ENCODE measurements at regions not wholly inside any gene's neighbourhood (a gene's known extent, or its start where the extent isn't known, plus 50 kb on each side); places are given as distances from the start of the nearest gene placed in this dataset.

GRCh38 chr6:41455410-41455809 is 90.8 kb upstream of the FOXP4 start:
- no peak overlapping the region for H3K4me3 ChIP-seq (ENCODE audit: low read depth, low read length)
- H3K4me1 ChIP-seq (ENCODE audit: control insufficient read depth, insufficient read depth, low read length), result peaks cover 32% of the 10 kb centered on the region
- no peak for DNase-seq (ENCODE audit: low read depth in 4 of 6, low spot score in 6 of 6)
- no peaks in the 10 kb centered on the region for H3K9me3 ChIP-seq (ENCODE audit: control insufficient read depth, insufficient read depth, low read length)
- no peak overlapping the region for H3K27ac ChIP-seq (ENCODE audit: low read depth, low read length)
- WGBS (ENCODE audit: insufficient coverage), result 100% methylated on average over 2 of the region's 2 CpGs
- peaks cover 3% of the 10 kb centered on the region for H3K27me3 ChIP-seq (ENCODE audit: control insufficient read depth, insufficient read depth, low read length)
- H3K36me3 ChIP-seq (ENCODE audit: control insufficient read depth, insufficient read depth, low read length), result no peaks in the 10 kb centered on the region

DNA sequence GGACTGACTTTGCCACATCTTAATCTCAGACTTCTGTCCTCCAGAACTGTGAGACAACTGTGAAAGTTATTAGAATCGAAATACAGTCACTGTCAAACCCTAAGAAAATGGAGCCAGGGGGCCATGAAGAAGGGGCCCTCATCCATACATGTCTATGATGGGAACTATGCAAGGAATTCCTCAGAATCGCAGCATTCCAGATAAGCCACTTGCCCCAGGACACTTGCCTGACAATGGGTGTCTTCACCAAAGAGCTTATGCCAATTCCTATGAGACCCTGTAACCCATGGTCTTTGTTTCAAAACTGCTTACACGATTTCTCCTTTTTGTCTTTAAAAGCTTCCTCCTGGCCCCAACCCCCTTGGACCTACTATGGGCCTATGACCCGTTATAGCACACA is 90.4 kb upstream of the FOXP4 start:
- H3K9me3 ChIP-seq (ENCODE audit: control insufficient read depth, insufficient read depth, low read length), result no peaks in the 10 kb centered on the region
- 69% methylated on average over 3 of the region's 4 CpGs for WGBS (ENCODE audit: insufficient coverage)
- H3K27ac ChIP-seq (ENCODE audit: low read depth, low read length), result no peak overlapping the region
- DNase-seq (ENCODE audit: low read depth in 4 of 6, low spot score in 6 of 6), result no peak
- H3K4me1 ChIP-seq (ENCODE audit: control insufficient read depth, insufficient read depth, low read length), result peaks cover 32% of the 10 kb centered on the region
- H3K27me3 ChIP-seq (ENCODE audit: control insufficient read depth, insufficient read depth, low read length), result peaks cover 3% of the 10 kb centered on the region
- no peaks in the 10 kb centered on the region for H3K36me3 ChIP-seq (ENCODE audit: control insufficient read depth, insufficient read depth, low read length)
- H3K4me3 ChIP-seq (ENCODE audit: low read depth, low read length), result no peak overlapping the region

DNA sequence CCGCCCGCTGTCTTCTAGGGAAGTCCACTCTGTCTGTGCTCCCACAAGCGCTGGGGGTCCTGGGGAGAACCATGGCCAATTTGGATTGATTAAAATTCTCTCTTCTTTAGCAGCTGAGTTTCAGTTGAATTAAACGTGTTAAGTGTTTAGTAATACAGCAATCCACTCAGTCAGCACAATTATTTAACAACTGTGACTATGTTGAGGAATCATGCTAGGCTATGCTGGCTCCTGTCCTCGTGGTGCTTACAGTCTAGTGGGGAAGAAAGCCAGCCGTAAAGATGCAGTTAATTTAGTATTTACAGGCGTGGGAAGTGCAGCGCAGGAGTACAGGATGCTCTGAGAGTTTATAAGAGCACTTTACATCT is 88.9 kb upstream of the FOXP4 start:
- 73% methylated on average over 2 of the region's 8 CpGs for WGBS (ENCODE audit: insufficient coverage)
- Histone ChIP-seq H3K4me1 (ENCODE audit: control insufficient read depth, insufficient read depth, low read length) (peaks cover 18% of the 10 kb centered on the region), H3K4me3 (ENCODE audit: low read depth, low read length) (no peak overlapping the region), H3K36me3 (ENCODE audit: control insufficient read depth, insufficient read depth, low read length) (no peaks in the 10 kb centered on the region), H3K27me3 (ENCODE audit: control insufficient read depth, insufficient read depth, low read length) (peaks cover 10% of the 10 kb centered on the region), H3K27ac (ENCODE audit: low read depth, low read length) (no peak overlapping the region), H3K9me3 (ENCODE audit: control insufficient read depth, insufficient read depth, low read length) (no peaks in the 10 kb centered on the region)
- no peak for DNase-seq (ENCODE audit: low read depth in 4 of 6, low spot score in 6 of 6)

DNA sequence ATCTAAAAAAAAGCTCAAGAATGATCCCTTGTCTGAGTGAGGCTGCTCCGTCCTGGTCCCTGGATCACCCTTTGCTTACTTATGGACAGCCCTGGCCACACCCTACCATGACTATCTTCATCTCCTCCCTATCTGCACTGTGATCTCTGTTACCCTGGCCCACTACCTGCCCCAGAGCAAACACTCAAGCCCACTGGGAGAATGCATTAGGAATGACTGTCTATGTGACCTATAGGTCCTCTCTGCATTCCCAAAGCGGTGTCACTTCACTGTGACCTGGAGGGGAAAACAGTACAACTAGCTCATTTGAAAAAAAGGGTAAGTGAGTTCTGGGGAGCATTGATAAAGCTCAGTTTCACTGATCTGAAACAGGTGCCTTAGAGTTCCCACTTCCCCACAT is 86.4 kb upstream of the FOXP4 start:
- WGBS (ENCODE audit: insufficient coverage), result 100% methylated on average over 1 of the region's 2 CpGs
- no peak overlapping the region for H3K27ac ChIP-seq (ENCODE audit: low read depth, low read length)
- peaks cover 13% of the 10 kb centered on the region for H3K4me1 ChIP-seq (ENCODE audit: control insufficient read depth, insufficient read depth, low read length)
- H3K36me3 ChIP-seq (ENCODE audit: control insufficient read depth, insufficient read depth, low read length), result no peaks in the 10 kb centered on the region
- DNase-seq (ENCODE audit: low read depth in 4 of 6, low spot score in 6 of 6), result no peak
- H3K27me3 ChIP-seq (ENCODE audit: control insufficient read depth, insufficient read depth, low read length), result peaks cover 14% of the 10 kb centered on the region
- no peak overlapping the region for H3K4me3 ChIP-seq (ENCODE audit: low read depth, low read length)
- H3K9me3 ChIP-seq (ENCODE audit: control insufficient read depth, insufficient read depth, low read length), result no peaks in the 10 kb centered on the region

DNA sequence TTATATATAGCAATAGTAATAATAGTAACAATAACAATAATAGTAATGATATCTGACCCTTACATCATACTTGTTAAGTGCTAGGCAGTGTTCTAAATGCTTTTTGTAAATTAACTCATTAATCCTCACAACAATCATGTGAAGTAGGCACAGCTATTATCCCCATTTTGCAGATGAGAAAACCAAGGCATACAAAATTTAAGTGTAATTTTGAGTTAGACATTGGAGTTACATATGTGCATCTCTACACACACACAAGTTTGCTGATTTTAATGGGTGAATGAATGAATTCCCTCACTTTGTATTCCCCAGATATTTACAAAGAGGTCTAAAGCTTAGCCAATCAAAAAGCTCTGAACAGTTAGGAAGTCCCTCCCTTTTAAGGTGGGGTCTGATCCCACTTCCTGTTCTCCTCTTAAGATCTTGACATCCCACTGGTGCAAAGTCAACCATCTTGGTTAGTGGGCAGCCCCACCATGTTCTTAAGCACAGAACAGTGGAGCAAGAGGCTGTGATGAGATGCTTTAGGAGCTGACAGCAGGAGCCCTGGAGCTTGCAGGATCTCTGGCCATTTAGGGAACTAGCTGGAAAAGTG is 85.3 kb upstream of the FOXP4 start:
- Histone ChIP-seq H3K36me3 (ENCODE audit: control insufficient read depth, insufficient read depth, low read length) (no peaks in the 10 kb centered on the region), H3K4me1 (ENCODE audit: control insufficient read depth, insufficient read depth, low read length) (peaks cover 13% of the 10 kb centered on the region), H3K27ac (ENCODE audit: low read depth, low read length) (no peak overlapping the region), H3K27me3 (ENCODE audit: control insufficient read depth, insufficient read depth, low read length) (peaks cover 18% of the 10 kb centered on the region), H3K9me3 (ENCODE audit: control insufficient read depth, insufficient read depth, low read length) (no peaks in the 10 kb centered on the region), H3K4me3 (ENCODE audit: low read depth, low read length) (no peak overlapping the region)
- DNase-seq (ENCODE audit: low read depth in 4 of 6, low spot score in 6 of 6), result no peak

- no peak overlapping the region for H3K27ac ChIP-seq (ENCODE audit: low read depth, low read length)
- DNase-seq (ENCODE audit: low read depth in 4 of 6, low spot score in 6 of 6), result no peak
Measured at GRCh38 chr6:41462033-41462432, 84.1 kb upstream of the FOXP4 start.

DNA sequence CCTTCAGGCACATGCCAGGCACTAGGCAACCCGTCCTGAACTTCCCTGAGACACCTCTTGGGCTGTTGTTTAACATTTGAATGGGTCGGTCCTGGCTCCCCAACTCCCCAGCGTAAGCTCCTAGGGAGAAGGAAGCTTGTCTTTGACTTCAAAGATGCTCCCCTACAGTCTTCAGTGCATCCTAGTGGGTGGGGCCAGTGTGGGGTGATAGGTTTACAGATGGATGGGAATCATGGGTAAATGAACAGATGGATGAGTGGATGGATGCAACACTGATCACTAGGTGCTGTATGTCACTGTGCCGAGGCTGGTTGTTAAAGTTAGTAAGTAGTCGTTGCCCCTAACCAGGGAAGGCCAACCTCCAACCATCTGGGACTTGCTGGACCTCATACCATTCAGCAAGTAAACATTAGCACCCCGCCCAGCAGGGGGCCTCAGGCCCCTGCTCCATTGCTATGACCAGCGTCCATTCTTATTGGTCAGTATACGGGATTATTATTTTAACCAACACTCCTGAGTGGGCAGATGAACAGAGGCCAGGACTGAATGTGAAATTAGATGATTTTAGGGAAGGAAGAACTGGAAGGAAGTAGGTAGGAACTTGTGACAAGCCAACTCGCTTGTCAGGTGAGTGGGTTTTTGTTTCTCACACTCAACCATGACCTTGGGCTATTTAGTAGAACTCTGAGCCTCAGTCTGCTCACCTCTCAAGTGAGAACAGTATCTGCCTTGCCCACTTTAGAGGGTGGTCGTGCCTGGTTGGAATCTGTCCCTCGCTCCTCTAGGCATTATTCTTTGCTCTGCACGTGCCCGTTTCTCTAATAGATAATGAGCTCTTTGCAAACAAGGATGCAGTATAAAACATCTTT is 82.9 kb upstream of the FOXP4 start:
- no peaks in the 10 kb centered on the region for H3K9me3 ChIP-seq (ENCODE audit: control insufficient read depth, insufficient read depth, low read length)
- H3K27ac ChIP-seq (ENCODE audit: low read depth, low read length), result no peak overlapping the region
- 51% methylated on average over 8 of the region's 13 CpGs for WGBS (ENCODE audit: insufficient coverage)
- DNase-seq (ENCODE audit: low read depth in 4 of 6, low spot score in 6 of 6), result no peak
- H3K4me3 ChIP-seq (ENCODE audit: low read depth, low read length), result no peak overlapping the region
- H3K36me3 ChIP-seq (ENCODE audit: control insufficient read depth, insufficient read depth, low read length), result no peaks in the 10 kb centered on the region
- H3K27me3 ChIP-seq (ENCODE audit: control insufficient read depth, insufficient read depth, low read length), result peaks cover 23% of the 10 kb centered on the region
- H3K4me1 ChIP-seq (ENCODE audit: control insufficient read depth, insufficient read depth, low read length), result peaks cover 9% of the 10 kb centered on the region

More at GRCh38 chr6:41462033-41462432, 84.1 kb upstream of the FOXP4 start:
- Histone ChIP-seq H3K36me3 (ENCODE audit: control insufficient read depth, insufficient read depth, low read length) (no peaks in the 10 kb centered on the region), H3K27me3 (ENCODE audit: control insufficient read depth, insufficient read depth, low read length) (peaks cover 19% of the 10 kb centered on the region), H3K4me3 (ENCODE audit: low read depth, low read length) (no peak overlapping the region), H3K4me1 (ENCODE audit: control insufficient read depth, insufficient read depth, low read length) (peaks cover 5% of the 10 kb centered on the region), H3K9me3 (ENCODE audit: control insufficient read depth, insufficient read depth, low read length) (no peaks in the 10 kb centered on the region)
- WGBS (ENCODE audit: insufficient coverage), result 84% methylated on average over 4 of the region's 4 CpGs

- peaks cover 13% of the 10 kb centered on the region for H3K4me1 ChIP-seq (ENCODE audit: control insufficient read depth, insufficient read depth, low read length)
- no peaks in the 10 kb centered on the region for H3K9me3 ChIP-seq (ENCODE audit: control insufficient read depth, insufficient read depth, low read length)
- H3K27ac ChIP-seq (ENCODE audit: low read depth, low read length), result no peak overlapping the region
- no peaks in the 10 kb centered on the region for H3K36me3 ChIP-seq (ENCODE audit: control insufficient read depth, insufficient read depth, low read length)
- no peak for DNase-seq (ENCODE audit: low read depth in 4 of 6, low spot score in 6 of 6)
- H3K4me3 ChIP-seq (ENCODE audit: low read depth, low read length), result no peak overlapping the region
- H3K27me3 ChIP-seq (ENCODE audit: control insufficient read depth, insufficient read depth, low read length), result peaks cover 29% of the 10 kb centered on the region
- WGBS (ENCODE audit: insufficient coverage), result 100% methylated on average over 2 of the region's 3 CpGs
Measured at GRCh38 chr6:41464019-41464418, 82.2 kb upstream of the FOXP4 start.

GRCh38 chr6:41464481-41464880 is 81.7 kb upstream of the FOXP4 start:
- no peak overlapping the region for H3K4me3 ChIP-seq (ENCODE audit: low read depth, low read length)
- H3K27me3 ChIP-seq (ENCODE audit: control insufficient read depth, insufficient read depth, low read length), result peaks cover 33% of the 10 kb centered on the region
- no peaks in the 10 kb centered on the region for H3K9me3 ChIP-seq (ENCODE audit: control insufficient read depth, insufficient read depth, low read length)
- 96% methylated on average over 7 of the region's 7 CpGs for WGBS (ENCODE audit: insufficient coverage)
- peaks cover 15% of the 10 kb centered on the region for H3K4me1 ChIP-seq (ENCODE audit: control insufficient read depth, insufficient read depth, low read length)
- no peaks in the 10 kb centered on the region for H3K36me3 ChIP-seq (ENCODE audit: control insufficient read depth, insufficient read depth, low read length)
- H3K27ac ChIP-seq (ENCODE audit: low read depth, low read length), result no peak overlapping the region
- no peak for DNase-seq (ENCODE audit: low read depth in 4 of 6, low spot score in 6 of 6)

- no peak overlapping the region for H3K27ac ChIP-seq (ENCODE audit: low read depth, low read length)
- DNase-seq (ENCODE audit: low read depth in 4 of 6, low spot score in 6 of 6), result no peak
- no peak overlapping the region for H3K4me3 ChIP-seq (ENCODE audit: low read depth, low read length)
- no peaks in the 10 kb centered on the region for H3K9me3 ChIP-seq (ENCODE audit: control insufficient read depth, insufficient read depth, low read length)
- H3K27me3 ChIP-seq (ENCODE audit: control insufficient read depth, insufficient read depth, low read length), result peaks cover 48% of the 10 kb centered on the region
- no peaks in the 10 kb centered on the region for H3K36me3 ChIP-seq (ENCODE audit: control insufficient read depth, insufficient read depth, low read length)
- peaks cover 30% of the 10 kb centered on the region for H3K4me1 ChIP-seq (ENCODE audit: control insufficient read depth, insufficient read depth, low read length)
- 50% methylated on average over 2 of the region's 2 CpGs for WGBS (ENCODE audit: insufficient coverage)
Measured at GRCh38 chr6:41466437-41466990, 79.7 kb upstream of the FOXP4 start.

All from spinal cord (tissue), 9 donors.